ENCODE measurements at regions not wholly inside any gene's neighbourhood (a gene's known extent, or its start where the extent isn't known, plus 50 kb on each side); places are given as distances from the start of the nearest gene placed in this dataset.

GRCh38 chr9:26605367-26605766, 287.2 kb downstream of the CAAP1 start:
- TF ChIP-seq EGR1 (IDR thresholded peaks at IDR 0.05) = no peak
- no peak for TF ChIP-seq MAX (IDR thresholded peaks at IDR 0.05)
- TF ChIP-seq REST (IDR thresholded peaks at IDR 0.05; ENCODE audit: low read depth) = no peak
- TF ChIP-seq RAD21 (IDR thresholded peaks at IDR 0.05; ENCODE audit: low read depth) = no peak
- TF ChIP-seq, protein P1, sequence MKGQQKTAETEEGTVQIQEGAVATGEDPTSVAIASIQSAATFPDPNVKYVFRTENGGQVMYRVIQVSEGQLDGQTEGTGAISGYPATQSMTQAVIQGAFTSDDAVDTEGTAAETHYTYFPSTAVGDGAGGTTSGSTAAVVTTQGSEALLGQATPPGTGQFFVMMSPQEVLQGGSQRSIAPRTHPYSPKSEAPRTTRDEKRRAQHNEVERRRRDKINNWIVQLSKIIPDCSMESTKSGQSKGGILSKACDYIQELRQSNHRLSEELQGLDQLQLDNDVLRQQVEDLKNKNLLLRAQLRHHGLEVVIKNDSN (IDR thresholded peaks at IDR 0.05) = no peak
- TF ChIP-seq TAF1 (IDR thresholded peaks at IDR 0.05; ENCODE audit: low read depth) = no peak
- no peak for TF ChIP-seq TCF12 (IDR thresholded peaks at IDR 0.05; ENCODE audit: low read depth)
- TF ChIP-seq TEAD4 (IDR thresholded peaks at IDR 0.05) = no peak
- no peak for TF ChIP-seq ZBTB7A (IDR thresholded peaks at IDR 0.05; ENCODE audit: low read depth)
- no peak for TF ChIP-seq NFIC (IDR thresholded peaks at IDR 0.05)
- no peak for TF ChIP-seq YY1 (IDR thresholded peaks at IDR 0.05; ENCODE audit: low read depth)
- TF ChIP-seq EP300 (IDR thresholded peaks at IDR 0.05; ENCODE audit: borderline replicate concordance) = no peak
- no peak for TF ChIP-seq CEBPB (IDR thresholded peaks at IDR 0.05)
- TF ChIP-seq CREB1 (IDR thresholded peaks at IDR 0.05; ENCODE audit: low read depth) = no peak
- no peak for TF ChIP-seq FOXM1 (IDR thresholded peaks at IDR 0.05; ENCODE audit: borderline replicate concordance, low read depth)

- TF ChIP-seq EGR1 (IDR thresholded peaks at IDR 0.05) (no peak), CREB1 (IDR thresholded peaks at IDR 0.05; ENCODE audit: low read depth) (no peak), FOXM1 (IDR thresholded peaks at IDR 0.05; ENCODE audit: borderline replicate concordance, low read depth) (no peak), YY1 (IDR thresholded peaks at IDR 0.05; ENCODE audit: low read depth) (no peak), MAX (IDR thresholded peaks at IDR 0.05) (no peak), TCF12 (IDR thresholded peaks at IDR 0.05; ENCODE audit: low read depth) (no peak), NFIC (IDR thresholded peaks at IDR 0.05) (no peak), TAF1 (IDR thresholded peaks at IDR 0.05; ENCODE audit: low read depth) (no peak), EP300 (IDR thresholded peaks at IDR 0.05; ENCODE audit: borderline replicate concordance) (no peak), ZBTB7A (IDR thresholded peaks at IDR 0.05; ENCODE audit: low read depth) (no peak), RAD21 (IDR thresholded peaks at IDR 0.05; ENCODE audit: low read depth) (no peak), CEBPB (IDR thresholded peaks at IDR 0.05) (no peak)
Observed at GRCh38 chr9:26604076-26604662, 288.4 kb downstream of the CAAP1 start.

DNA sequence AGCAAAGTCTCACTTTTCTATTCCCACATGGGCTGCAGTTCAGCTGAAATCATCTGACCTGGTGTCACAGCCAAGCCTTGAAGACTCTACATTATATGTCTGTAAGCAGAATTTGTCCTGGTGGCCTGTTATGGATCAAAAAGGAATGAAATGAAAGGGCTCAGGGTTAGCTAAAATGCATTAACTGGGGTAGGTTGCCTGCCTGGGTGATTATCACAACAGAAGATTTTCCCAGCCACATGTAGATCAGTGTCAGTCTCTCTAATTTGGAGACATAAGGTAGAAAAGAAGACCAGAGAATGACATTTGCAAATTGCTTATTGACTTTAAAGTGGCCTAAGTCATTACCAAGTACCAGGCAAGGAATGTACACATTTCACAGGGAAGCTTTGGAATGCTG, 289.0 kb downstream of the CAAP1 start:
- TF ChIP-seq TCF12 (IDR thresholded peaks at IDR 0.05; ENCODE audit: low read depth) (no peak), NFIC (IDR thresholded peaks at IDR 0.05) (no peak), CREB1 (IDR thresholded peaks at IDR 0.05; ENCODE audit: low read depth) (no peak), MAX (IDR thresholded peaks at IDR 0.05) (no peak), RAD21 (IDR thresholded peaks at IDR 0.05; ENCODE audit: low read depth) (no peak), EGR1 (IDR thresholded peaks at IDR 0.05) (no peak), TEAD4 (IDR thresholded peaks at IDR 0.05) (no peak), TAF1 (IDR thresholded peaks at IDR 0.05; ENCODE audit: low read depth) (no peak), EP300 (IDR thresholded peaks at IDR 0.05; ENCODE audit: borderline replicate concordance) (no peak), REST (IDR thresholded peaks at IDR 0.05; ENCODE audit: low read depth) (no peak), ZBTB7A (IDR thresholded peaks at IDR 0.05; ENCODE audit: low read depth) (no peak)
- TF ChIP-seq, protein P1 (IDR thresholded peaks at IDR 0.05) = no peak

- TF ChIP-seq YY1 (IDR thresholded peaks at IDR 0.05; ENCODE audit: low read depth) = no peak
- TF ChIP-seq FOXM1 (IDR thresholded peaks at IDR 0.05; ENCODE audit: borderline replicate concordance, low read depth) = no peak
- TF ChIP-seq CREB1 (IDR thresholded peaks at IDR 0.05; ENCODE audit: low read depth) = no peak
- no peak for TF ChIP-seq TCF12 (IDR thresholded peaks at IDR 0.05; ENCODE audit: low read depth)
- no peak for TF ChIP-seq EP300 (IDR thresholded peaks at IDR 0.05; ENCODE audit: borderline replicate concordance)
- no peak for TF ChIP-seq NFIC (IDR thresholded peaks at IDR 0.05)
- no peak for TF ChIP-seq TEAD4 (IDR thresholded peaks at IDR 0.05)
- no peak for TF ChIP-seq ZBTB7A (IDR thresholded peaks at IDR 0.05; ENCODE audit: low read depth)
- TF ChIP-seq TAF1 (IDR thresholded peaks at IDR 0.05; ENCODE audit: low read depth) = no peak
- no peak for TF ChIP-seq RAD21 (IDR thresholded peaks at IDR 0.05; ENCODE audit: low read depth)
- TF ChIP-seq MAX (IDR thresholded peaks at IDR 0.05) = no peak
- TF ChIP-seq, protein P1 (IDR thresholded peaks at IDR 0.05) = no peak
- TF ChIP-seq CEBPB (IDR thresholded peaks at IDR 0.05) = no peak
- no peak for TF ChIP-seq EGR1 (IDR thresholded peaks at IDR 0.05)
- no peak for TF ChIP-seq REST (IDR thresholded peaks at IDR 0.05; ENCODE audit: low read depth)
Observed at GRCh38 chr9:26597542-26598149, 295.0 kb downstream of the CAAP1 start.

Measured in Ishikawa (cell line).